ENCODE measurements at regions not wholly inside any gene's neighbourhood (a gene's known extent, or its start where the extent isn't known, plus 50 kb on each side); places are given as distances from the start of the nearest gene placed in this dataset.

DNA sequence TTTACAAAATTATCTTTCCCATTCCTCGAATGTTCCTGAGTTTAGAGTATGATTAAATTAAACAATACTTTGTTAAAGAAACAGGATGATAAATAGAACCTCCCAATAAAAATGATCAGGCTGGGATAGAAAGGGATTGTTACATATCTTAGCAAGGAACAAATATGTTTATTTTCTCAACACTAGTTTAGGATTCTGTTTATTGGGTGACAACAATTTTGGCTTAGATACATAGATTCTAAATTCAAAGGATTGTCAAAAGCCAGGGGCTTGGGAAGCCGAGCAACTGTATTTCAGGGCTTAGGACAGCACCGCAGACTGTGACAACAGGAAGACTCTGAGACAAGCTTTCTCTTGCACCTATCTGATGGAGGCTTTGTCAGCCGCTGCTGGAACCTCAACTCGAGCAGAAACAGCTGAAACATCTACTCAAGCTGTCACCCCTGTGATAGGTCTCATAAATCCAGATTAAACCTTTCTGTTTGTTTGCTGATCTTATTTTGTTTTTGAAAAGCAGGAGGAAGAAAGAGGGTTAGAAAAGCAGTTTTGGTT, 562.8 kb upstream of the ZFHX3 start:
- intact Hi-C loops (cut with DNase I), result no loop called here
- TF ChIP-seq, protein P1, sequence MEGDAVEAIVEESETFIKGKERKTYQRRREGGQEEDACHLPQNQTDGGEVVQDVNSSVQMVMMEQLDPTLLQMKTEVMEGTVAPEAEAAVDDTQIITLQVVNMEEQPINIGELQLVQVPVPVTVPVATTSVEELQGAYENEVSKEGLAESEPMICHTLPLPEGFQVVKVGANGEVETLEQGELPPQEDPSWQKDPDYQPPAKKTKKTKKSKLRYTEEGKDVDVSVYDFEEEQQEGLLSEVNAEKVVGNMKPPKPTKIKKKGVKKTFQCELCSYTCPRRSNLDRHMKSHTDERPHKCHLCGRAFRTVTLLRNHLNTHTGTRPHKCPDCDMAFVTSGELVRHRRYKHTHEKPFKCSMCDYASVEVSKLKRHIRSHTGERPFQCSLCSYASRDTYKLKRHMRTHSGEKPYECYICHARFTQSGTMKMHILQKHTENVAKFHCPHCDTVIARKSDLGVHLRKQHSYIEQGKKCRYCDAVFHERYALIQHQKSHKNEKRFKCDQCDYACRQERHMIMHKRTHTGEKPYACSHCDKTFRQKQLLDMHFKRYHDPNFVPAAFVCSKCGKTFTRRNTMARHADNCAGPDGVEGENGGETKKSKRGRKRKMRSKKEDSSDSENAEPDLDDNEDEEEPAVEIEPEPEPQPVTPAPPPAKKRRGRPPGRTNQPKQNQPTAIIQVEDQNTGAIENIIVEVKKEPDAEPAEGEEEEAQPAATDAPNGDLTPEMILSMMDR (IDR thresholded peaks at IDR 0.05), result no peak
- H3K27ac ChIP-seq, result no peak overlapping the region
- peaks cover 0 to 7% (median 3%) of the 10 kb centered on the region in 4 donors for H3K27me3 ChIP-seq
- no peak for FAIRE-seq
- H3K9me3 ChIP-seq, result no peaks in the 10 kb centered on the region
- ATAC-seq, result no peak
- H3K4me3 ChIP-seq, result no peak overlapping the region
- no peak for DNase-seq
- H3K4me1 ChIP-seq, result no peaks in the 10 kb centered on the region
- no peaks in the 10 kb centered on the region for H3K36me3 ChIP-seq
- 24 to 38% methylated on average over 5 of the region's 5 CpGs for whole genome bisulfite sequencing, 2 donors

DNA sequence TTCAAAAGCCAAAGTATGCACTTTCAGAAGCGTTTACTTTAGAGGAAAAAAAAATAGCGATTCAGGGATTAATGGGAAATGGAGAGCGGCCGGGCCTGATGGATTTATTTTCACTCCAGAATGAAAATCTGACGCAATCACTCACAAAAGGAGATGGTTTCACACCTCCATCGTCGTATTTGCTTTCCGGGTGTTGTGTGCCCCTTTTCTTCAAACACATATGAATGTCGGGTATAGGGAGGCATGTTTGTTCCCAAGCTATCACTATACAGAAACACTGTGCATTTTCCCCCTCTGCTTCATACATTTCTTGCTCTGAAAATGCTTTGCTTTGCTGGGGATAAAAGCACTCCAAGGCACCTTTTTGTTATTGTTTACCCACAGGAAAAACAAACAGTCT, 562.2 kb upstream of the ZFHX3 start:
- Histone ChIP-seq H3K4me1 (no peaks in the 10 kb centered on the region), H3K9me3 (no peaks in the 10 kb centered on the region), H3K27ac (no peak overlapping the region), H3K4me3 (no peak overlapping the region), H3K36me3 (no peaks in the 10 kb centered on the region), H3K27me3 (peaks cover 0 to 7% (median 3%) of the 10 kb centered on the region in 4 donors)
- WGBS, 2 donors, result 23 to 30% methylated on average over 9 of the region's 9 CpGs
- no peak for ATAC-seq
- no peak for DNase-seq
- intact Hi-C loops (cut with DNase I), result no loop called here
- TF ChIP-seq, protein P1 (IDR thresholded peaks at IDR 0.05), result no peak
- no peak for FAIRE-seq

DNA sequence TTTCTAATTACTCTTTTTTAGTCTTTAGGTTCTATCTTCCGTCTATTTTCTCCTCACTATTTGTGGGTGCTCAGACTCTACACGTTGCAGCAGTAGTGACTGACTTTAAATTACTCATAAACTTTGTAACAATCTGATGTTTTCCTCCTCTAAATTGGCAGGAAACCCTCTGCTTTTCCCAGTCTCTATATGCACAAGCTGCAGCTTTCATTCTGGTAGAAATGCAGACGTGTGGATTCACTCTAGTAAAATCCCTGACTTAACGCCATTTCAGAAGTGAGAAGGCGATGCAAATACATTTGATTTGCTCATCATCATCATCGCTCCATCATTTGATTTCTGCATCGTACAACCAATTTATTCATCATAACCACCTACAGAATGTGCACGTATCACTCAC, 561.0 kb upstream of the ZFHX3 start:
- Histone ChIP-seq H3K27ac (no peak overlapping the region), H3K4me3 (no peak overlapping the region), H3K9me3 (no peaks in the 10 kb centered on the region), H3K27me3 (peaks cover 0 to 7% (median 3%) of the 10 kb centered on the region in 4 donors), H3K36me3 (no peaks in the 10 kb centered on the region), H3K4me1 (no peaks in the 10 kb centered on the region)
- intact Hi-C loops (cut with DNase I), result no loop called here
- ATAC-seq (no peak), DNase-seq (no peak), FAIRE-seq (no peak)
- WGBS, 2 donors, result 55 to 73% methylated on average over 8 of the region's 8 CpGs
- TF ChIP-seq, protein P1 (IDR thresholded peaks at IDR 0.05), result no peak

DNA sequence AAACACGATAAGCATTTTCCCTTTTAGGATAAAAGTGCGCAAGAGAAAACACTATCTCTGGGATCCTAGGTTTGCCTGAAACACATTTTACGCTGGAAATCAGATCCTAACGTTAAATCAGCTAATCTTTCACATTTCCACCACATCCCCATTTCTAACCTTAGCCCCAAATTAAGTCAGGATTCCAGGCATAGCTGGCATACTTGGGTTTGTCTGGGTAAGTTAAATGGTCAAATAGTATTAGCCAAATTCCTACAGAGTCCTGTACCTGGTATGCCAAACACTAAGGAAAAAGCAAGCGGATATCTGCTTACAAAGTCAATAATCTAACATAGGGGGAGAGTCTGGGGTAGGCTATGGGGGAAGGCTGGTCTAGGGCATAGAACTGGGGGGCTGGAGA, 557.4 kb upstream of the ZFHX3 start:
- TF ChIP-seq, protein P1 (IDR thresholded peaks at IDR 0.05), result no peak
- WGBS, 2 donors, result 81 to 85% methylated on average over 5 of the region's 5 CpGs
- FAIRE-seq (no peak), DNase-seq (no peak), ATAC-seq (no peak)
- H3K27ac ChIP-seq, result no peak overlapping the region
- H3K36me3 ChIP-seq, result no peaks in the 10 kb centered on the region
- H3K9me3 ChIP-seq, result no peaks in the 10 kb centered on the region
- H3K4me1 ChIP-seq, result no peaks in the 10 kb centered on the region
- intact Hi-C loops (cut with DNase I), result no loop called here
- H3K27me3 ChIP-seq, result no peaks in the 10 kb centered on the region
- no peak overlapping the region for H3K4me3 ChIP-seq

DNA sequence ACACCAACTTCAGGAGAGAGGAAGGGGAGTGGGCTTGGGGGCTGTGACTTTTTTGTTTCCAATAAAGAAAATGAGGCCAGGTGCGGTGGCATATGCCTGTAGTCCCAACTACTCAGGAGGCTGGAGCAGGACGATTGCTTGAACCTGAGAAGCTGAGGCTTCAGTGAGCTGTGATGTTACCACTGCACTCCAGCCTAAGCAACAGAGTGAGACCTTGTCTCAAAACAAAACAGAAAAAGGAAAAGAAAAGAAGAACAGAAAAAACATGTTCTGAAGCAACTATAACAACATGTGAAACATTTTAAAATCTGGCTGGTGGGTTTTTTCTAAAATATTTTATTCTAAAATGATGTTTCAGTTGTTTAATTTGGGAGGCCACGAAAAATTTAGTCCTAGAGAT, 554.0 kb upstream of the ZFHX3 start:
- no peaks in the 10 kb centered on the region for H3K9me3 ChIP-seq
- no peak overlapping the region for H3K4me3 ChIP-seq
- no peaks in the 10 kb centered on the region for H3K27me3 ChIP-seq
- WGBS, 2 donors, result 61 to 73% methylated on average over 3 of the region's 3 CpGs
- H3K4me1 ChIP-seq, result no peaks in the 10 kb centered on the region
- TF ChIP-seq, protein P1 (IDR thresholded peaks at IDR 0.05), result no peak
- no peaks in the 10 kb centered on the region for H3K36me3 ChIP-seq
- DNase-seq, result no peak
- intact Hi-C loops (cut with DNase I), result no loop called here
- no peak for ATAC-seq
- no peak overlapping the region for H3K27ac ChIP-seq
- FAIRE-seq, result no peak
